DMS79 treated with DMSO at 0.1 percent for 48 hours (cell line): ENCODE measurements at regions not wholly inside any gene's neighbourhood (a gene's known extent, or its start where the extent isn't known, plus 50 kb on each side); places are given as distances from the start of the nearest gene placed in this dataset.
"Not testable (repeated sequence)": the region's sequence is repeated elsewhere in the genome, so short reads cannot be mapped to it uniquely, and the experiment has no call there.

Experiments used
- DNase-seq: peaks from one replicate; lab custom pipeline; 2025; lab: John Stamatoyannopoulos, UW

DNA sequence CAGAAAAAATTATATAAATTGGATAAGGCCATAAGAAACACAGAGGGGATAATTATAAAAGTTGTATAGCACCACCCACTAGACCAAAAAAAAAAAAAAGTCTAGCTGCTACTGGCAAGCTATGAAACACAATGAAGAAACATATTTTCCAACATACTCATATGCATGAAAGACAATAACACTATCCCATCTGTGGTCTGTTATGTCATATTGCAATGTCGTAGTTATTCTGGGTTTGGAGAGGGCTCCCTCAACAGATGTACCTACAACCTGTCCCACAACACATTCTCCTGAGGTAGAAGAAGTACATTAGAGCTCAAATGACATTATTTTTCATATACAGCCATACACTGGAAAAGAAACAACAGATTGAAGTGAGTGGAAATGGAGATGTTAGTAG lies 517.6 kb upstream of the ADGRL4 start:
- DNase-seq: no peak

DNA sequence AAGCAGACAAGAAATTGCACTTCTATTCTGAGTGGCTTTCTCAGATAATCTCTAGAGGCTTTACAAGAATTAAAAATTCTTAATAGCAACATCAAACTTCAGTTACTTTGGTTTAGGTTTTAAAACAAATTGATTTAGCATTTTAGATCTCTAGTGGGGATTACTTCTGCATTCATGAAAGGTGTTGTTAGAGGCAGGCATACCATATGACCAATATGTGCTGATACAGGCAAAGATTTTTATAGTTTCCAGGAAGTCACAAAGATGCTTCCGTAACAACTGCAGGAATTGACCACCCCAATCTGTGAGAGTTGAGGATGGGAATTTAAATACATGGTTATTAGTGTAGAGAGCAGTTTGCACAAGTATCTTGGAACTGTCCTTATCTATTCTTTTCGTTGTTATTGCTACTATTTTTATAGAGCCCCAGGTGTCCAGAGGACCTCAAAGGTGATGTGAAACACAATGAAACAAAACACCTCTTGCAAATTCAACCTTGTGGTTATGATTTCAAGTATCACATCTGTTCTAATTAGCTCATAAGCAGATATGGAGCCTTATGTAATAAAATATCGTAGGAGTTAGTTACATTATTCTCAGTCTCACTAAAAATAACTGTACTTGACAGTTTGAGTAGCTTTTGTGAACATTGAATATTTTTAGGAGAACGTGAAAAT lies 512.7 kb upstream of the ADGRL4 start:
- no peak for DNase-seq

DNA sequence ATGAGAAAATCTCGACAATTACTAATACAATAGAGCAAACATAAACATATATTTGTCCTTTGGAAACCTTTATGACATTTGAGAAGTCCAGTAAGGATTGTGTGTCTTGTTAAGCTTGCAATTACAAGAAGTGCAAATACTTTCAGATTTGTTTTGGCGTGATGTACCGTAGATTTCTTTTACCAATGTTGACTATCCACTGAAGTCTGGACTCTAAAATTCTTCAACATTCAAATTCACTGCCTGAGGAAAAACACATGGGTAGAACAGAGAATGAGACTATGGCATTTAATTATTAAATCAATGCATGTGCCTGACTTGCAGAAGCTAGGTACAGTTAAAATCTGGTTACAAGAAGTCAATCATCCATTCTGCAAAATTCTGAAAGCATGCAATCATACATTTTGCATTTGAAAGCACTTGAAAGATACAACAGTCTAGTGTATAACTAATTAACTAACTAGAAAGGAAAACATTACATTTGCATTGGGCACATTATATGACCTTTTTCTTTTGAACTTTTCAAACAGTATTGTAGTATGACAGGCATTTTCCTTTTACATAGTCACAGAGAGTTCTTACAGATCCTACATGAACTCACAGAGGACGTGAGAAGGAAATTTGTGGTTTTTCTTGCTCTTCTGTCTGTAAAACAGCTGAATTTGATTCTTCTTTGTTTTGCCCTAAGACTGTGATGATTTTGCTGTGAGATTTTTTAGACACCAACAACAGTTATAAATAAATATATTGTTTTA lies 511.1 kb upstream of the ADGRL4 start:
- DNase-seq: no peak

DNA sequence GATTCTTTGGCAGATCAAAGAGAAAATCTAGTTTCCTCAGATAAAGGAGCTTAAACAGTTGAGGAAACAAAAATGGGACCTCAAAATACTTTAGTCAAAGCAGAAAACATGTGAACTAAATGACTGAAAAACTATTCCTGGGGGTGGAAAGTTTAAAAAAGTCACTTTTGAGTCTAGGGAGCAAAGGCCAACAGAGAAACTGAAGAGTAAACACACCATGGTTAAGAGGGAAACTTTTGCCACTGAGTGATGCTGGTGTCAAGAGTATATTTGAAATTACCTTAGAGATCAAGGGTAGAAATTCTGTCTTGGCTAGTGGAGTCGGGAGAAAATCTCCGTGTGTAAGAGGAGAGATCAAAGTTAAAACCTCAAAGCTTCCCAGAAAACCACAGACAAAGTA lies 501.2 kb upstream of the ADGRL4 start:
- DNase-seq: no peak

DNA sequence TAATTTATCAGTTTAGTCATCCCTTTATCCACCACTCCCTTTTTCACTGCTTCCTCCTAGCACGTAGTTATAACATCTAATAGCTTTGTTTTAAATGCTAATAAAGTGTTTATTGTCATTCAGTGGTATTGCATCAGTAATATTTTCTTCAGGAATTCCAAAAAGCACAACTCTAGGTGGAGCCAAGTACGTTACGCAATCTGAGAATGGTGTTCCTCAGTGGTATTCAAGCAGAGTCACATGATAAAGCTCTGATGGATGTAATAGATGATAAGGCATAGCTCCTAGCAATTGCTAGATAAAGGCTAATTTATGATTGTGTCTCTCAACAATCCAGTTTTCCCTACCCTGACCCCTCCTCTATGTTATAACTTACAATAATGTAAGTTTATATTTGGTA lies 494.6 kb upstream of the ADGRL4 start:
- DNase-seq: no peak

DNA sequence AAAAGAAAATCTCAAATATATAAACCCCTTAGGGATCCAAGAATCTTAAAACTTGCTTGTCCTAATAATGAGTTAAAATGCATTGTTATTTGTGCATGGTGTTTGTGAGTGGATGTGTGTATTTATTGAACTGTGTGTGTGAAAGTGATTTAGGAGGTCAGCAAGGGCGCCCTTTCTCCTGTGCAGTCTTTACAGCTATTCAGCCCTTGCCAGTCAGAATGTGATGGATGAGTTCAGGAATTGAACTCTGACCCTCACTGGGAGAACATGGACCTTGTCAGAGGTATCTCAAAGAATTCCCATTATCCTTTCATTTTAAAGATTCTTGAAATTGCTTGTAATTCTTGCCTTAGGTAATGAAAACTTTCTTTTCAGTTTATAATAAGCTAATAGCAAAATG lies 493.0 kb upstream of the ADGRL4 start:
- no peak for DNase-seq

DNA sequence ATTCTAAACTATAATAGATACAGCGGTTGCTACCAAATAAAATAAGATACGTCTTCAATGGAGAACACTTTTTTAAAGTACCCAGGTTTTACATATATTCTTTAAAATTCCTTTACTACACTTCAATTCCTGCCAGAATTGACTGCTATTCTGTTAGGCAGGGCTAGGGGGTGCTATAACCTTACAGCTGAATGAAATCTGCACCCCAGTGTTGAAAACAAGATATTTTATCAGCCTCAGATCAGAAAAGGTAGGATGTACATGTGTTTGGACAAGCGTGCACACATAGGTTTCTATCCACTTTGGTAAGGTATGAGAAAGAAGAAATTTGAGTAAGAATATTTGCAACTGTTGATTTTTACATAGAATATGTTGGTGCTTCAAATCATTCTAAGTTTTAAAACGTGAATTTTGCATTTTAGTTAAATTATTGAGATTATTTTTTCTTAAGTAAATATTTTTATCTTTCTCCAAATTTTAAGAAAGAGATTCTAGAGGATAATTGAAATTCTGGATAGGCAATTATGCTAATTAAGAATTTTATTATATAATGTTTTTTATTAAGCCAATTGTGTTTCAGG lies 490.8 kb upstream of the ADGRL4 start:
- no peak for DNase-seq

DNA sequence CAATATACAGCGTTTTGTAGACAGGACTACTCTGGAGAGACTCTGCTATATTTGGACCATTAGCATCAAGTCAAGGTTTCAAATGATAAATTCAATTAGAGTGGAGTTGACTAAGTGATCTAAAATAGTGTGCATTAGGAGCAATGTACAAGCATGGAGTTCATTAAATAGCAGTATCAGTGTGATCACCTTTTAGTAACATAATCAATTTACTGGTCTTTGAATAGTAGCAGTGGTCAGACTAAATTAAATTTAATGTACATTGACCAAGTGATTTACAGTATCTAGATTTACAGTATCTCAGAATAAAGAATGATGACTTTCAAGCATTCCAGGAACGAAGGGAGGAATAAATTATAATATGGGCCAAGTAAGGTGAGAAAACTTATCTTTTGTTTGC lies 489.6 kb upstream of the ADGRL4 start:
- no peak for DNase-seq

DNA sequence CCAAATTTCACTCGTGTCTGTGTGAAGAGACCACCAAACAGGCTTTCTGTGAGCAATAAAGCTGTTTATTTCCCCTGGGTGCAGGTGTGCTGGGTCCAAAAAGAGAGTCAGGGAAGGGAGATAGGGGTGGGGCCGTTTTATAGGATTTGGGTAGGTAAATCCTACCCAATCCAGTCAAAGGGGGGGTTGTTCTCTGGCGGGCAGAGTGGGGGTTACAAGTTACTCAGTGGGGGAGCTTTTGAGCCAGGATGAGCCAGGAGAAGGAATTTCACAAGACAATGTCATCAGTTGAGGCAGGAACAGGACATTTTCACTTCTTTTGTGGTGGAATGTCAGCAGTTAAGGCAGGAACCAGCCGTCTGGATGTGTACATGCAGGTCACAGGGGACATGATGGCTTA lies 487.2 kb upstream of the ADGRL4 start:
- DNase-seq: not testable (repeated sequence)

DNA sequence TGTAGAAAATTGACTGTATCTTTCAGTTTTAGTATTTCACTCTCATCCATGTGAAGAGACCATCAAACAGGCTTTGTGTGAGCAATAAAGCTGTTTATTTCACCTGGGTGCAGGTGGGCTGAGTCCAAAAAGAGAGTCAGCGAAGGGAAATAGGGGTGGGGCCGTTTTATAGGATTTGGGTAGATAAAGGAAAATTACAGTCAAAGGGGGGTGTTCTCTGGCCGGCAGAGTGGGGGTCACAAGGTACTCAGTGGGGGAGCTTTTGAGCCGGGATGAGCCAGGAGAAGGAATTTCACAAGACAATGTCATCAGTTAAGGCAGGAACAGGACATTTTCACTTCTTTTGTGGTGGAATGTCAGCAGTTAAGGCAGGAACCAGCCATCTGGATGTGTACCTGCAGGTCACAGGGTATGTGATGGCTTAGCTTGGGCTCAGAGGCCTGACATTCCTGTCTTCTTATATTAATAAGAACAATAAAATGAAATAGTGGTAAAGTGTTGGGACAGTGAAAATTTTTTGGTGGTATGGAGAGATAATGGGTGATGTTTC lies 482.1 kb upstream of the ADGRL4 start:
- DNase-seq: not testable (repeated sequence)

DNA sequence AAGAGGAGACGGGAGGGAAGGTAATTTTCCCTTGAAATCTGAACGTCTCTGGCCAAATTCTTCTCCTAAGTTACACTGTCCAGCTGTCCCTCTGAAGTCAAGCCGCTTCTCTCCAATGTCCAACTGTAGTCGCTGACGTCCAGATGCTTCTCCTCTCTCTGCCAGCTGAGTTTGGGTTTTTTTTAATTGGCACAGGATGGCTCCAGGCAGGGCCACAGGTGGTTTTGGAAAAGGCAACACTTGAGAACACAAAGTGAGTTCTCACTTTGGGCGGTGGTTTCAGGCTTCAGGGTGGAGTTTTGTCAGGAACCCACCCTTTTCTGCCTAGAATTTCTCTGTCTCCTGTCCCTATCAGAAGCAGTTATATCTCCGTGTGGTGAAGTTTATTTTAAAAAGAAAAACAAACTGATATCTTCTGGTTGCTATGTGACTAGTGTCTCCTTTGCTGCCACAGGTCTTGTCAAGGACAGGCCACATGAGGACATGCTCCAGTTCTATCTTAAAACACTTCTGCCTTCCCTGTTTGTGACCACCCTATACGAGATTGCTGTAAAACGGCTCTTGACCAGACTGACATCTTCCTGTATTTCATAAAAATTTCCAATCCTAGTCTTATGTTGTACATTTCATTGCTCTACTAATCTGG lies 472.3 kb upstream of the ADGRL4 start:
- no peak for DNase-seq

DNA sequence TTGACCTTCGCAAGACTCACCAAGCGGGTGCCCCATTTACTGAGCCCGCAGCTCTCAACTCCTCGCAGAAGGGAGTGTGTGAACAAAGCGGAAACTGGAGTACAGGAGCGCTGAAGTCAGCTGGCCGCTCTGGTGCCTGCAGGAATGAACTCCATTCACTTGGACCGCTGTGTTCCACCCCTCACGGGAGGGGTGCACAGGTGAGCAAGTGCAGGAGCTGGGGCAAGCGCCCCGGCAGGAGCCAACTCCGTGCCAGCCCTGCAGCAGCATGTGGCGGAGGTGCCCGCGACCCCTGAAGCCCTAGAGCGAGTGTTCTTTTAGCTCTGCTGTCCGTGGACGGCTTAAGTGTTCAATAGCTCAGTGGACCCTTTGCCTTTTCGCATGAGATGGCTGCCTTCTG lies 471.6 kb upstream of the ADGRL4 start:
- no peak for DNase-seq

DNA sequence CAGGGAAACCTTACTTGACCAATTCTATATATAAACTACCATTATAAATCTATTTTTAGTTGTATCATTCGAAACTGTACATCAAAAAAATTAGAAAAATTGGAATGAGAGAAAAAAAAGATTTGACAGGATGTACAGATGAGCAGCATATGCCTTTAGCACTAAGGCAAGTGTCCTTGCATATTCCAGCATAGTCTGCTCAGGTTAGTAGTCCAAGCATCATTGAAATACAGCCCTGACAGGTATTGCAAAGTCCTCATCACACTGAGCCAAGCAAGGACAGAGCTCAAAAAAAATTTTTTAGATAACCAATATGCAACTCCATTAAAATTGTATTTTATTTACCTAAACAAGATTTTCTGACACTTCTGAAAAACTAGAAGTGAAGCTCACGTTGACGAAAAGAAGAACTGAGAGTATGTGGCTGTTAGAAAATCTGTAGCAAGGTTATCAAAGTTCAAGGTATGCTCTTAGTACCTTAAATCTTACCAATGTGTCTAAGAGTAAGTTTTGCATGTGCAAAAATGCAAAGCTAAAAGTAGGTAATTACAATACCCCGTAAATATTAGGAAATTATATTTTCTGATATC lies 465.6 kb upstream of the ADGRL4 start:
- no peak for DNase-seq

DNA sequence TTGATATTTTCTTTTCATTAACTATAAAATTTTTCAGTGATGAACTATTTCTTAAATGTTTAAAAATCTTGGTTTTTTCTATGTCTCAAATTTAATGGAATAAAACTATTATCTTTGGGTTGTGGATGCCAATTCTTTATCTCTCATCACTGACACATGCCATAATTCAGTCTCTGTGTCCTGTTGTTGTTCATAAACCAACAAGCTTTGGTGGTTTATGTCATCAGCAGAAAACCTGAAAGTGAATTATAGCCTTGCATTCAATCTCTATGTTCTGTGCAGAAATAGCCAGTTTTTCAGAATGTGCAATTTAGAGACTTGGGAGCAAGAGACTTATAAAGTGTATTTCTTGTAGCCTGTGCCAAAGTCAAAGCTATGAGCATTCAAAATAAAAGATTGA lies 462.6 kb upstream of the ADGRL4 start:
- DNase-seq: no peak

DNA sequence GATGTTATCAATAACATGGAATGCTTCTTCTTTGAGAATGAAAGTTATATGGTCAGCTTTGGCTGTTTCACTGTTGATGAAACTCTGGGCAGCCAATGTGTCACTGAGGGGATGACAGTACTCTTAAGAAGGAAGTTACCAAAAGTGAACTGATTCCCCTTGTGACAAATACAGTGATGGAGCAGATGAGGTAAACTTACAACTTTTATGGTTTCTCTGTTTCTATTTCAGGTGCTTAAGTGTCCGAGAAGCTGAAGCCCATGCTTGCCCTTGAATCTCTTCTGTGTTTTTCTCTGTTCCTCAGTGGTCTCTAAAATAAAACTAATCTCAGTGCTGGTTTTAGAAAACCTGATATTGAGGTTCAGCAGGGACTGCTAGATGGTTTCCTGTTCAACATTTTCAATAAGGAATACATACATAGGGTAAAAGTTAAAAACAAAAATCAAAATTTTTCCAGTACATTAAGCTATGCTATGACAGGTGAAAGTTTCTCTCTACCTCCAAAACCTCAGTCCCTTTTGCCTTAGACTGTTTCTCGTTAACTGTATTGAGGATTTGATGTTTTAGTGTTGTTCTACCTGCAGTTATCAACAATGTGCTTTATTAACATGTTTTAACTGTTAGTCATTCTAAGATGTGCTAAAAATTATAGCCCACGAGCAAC lies 454.4 kb upstream of the ADGRL4 start:
- no peak for DNase-seq

DNA sequence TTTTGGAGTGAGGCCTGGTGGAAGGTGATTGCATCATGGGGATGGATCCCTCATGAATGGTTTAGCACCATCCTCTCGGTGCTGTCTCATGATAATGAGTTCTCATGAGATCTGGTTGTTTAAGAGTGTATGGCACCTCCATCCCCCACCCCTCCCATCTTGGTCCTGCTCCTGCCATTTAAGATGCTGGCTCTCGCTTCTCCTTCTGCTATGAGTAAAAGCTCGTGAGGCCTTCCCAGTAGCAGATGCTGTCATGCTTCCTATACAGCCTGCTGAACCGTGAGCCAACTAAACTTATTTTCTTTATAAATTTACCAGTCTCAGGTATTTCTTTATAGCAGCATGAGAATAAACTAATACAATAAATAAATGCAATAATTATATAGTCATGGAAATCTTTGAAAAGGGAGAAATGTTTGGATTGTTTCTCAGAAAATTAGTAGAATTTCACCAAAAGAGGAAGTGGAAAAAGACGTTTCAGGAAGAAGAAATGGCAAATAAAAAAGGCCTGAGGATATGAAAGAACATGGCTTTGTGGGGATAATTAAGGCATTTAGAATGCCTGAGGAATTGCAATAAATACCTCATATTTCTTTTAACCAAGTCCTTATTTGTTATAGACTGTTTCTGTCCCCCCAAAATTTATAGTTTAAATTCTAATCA lies 451.2 kb upstream of the ADGRL4 start:
- no peak for DNase-seq

DNA sequence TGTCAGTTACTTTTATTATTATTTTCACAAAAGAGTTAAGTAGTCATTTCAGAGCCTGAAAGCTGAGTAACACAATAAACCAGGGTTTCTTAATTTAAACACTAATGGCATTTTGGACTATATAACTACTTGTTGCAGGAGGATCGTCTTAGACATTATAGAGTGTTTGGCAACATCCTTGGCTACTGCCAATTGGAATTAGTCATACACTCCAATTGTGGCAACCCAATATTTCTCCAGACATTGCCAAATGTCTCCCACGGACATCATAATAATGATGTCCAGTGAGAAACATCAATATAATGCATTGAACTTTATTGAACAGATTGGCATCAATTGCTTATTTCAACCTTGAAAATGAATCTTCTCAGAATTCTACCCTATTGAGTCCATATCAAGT lies 441.9 kb upstream of the ADGRL4 start:
- no peak for DNase-seq

DNA sequence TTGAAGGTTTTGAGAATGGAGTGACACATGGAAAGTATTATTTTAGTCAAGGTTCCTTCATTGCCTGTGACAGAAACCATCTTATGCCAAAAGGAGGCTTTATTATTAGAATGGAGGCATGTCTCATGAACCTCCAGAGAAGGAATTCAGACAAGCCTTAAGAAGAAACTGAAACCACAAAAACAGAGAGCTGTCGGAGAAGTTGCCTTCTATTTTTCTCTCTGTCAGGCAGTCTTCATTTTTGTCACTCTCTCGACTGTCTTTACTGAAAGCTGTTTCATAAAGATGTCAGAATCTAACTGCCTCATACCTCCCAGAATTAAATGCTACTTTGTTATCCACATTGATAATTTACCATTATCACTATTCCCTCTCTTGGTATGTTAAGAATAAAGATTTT lies 434.7 kb upstream of the ADGRL4 start:
- DNase-seq: no peak

DNA sequence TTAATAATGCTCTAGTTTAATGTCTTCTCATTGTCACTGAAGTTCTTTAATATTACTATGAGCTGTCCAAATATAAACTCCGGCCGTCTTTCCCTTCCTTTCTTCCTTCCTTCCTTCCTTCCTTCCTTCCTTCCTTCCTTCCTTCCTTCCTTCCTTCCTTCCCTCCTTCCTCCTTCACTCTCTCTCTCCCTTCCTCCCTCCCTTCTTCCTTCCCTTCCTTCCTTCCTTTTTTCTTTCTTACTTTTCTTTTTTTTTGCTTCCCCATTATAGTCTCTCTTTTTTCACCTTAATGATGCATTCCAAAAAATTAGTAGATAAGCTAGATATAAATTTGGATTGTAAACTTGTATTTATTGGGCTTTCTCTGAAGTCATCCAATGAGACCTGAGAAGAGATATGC lies 431.0 kb upstream of the ADGRL4 start:
- DNase-seq: no peak

DNA sequence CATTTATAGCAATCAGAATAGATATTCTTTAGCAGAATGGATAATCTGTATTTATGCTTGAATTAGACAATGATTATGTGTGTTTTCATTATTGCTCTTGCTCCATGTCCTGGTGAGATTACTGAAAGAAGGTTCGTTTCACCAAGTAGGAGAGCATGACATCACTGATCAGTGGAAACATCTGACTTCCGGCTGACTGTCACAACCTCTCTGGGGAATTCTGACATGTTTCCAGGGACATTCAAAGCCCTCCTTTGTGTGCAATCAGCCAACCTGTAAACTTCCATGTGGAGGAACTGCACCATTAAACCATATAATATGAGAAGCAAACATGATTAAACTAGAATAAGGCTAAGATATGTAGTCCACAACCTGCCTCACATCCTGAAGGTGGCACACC lies 424.8 kb upstream of the ADGRL4 start:
- no peak for DNase-seq

DNA sequence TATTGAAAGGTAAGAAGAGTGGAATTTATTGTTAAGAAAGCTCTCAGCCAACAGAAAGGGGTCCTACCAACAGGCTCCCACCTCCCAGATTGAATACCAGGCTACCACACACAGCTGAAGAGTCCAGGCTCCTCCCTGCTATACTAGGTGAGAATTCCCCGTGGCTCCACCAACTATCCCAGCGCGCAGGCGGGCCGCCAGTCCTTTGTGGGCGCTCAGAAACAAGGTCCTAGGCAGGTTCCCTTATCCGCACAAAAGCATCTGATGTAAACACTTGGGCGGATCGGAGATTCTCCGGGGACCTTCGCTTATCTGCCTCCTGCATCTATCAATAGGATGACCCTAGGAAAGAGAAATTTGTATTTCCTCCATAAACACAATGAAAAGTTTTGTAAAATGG lies 423.9 kb upstream of the ADGRL4 start:
- no peak for DNase-seq
